AG04449 (cell line): ENCODE measurements at regions not wholly inside any gene's neighbourhood (a gene's known extent, or its start where the extent isn't known, plus 50 kb on each side); places are given as distances from the start of the nearest gene placed in this dataset.

Source experiments
- CTCF ChIA-PET: fragments of 350-600 bp; formaldehyde crosslinking; extraction: SDS; loops from one replicate; lab custom pipeline; 2021; ENCODE audit warnings: antibody characterized with exemption; lab: Yijun Ruan, JAX
- POLR2A ChIA-PET: fragments of 400-600, 350-600 bp; formaldehyde crosslinking; extraction: SDS; loops from one replicate; lab custom pipeline; 2020; ENCODE audit warnings: antibody characterized with exemption, inconsistent platforms; lab: Yijun Ruan, JAX
- DNase-seq: peaks from one replicate; pipeline ENCODE4 v3.0.0-alpha.2; 2010; ENCODE audit warnings: low read depth, low spot score
- H3K4me3 ChIP-seq: 2 replicates; pipeline ENCODE4 v1.5.1; 2011; ENCODE audit warnings: low read depth, mild to moderate bottlenecking, control low read depth, low read length
- CTCF ChIP-seq: IDR thresholded peaks from one replicate; pipeline ENCODE4 v1.5.1; 2011; ENCODE audit warnings: mild to moderate bottlenecking, moderate library complexity, low read length, control low read depth, inconsistent platforms; ENCODE audit not compliant: insufficient read depth; ENCODE audit errors: missing control alignments

DNA sequence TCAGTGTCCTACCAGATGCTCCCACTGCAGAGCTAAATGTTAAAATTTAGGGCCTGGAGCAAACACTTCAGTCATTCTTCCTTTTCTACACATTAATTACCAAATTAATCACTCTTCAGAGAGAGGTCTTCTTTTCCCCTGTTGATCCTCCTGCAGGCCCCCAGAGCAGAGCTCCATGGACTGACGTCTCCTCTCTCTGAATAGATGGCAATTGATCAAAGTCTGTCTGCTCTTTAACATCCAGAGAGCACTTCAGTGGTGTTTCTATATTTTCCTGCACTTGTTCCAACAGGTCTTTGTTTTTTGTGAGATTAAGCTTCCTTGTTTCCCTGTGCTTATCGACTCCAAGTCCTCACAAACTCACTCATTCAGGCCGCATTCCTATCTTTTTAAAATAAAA, 239.3 kb downstream of the SIPA1L2 start:
- no peak for TF ChIP-seq CTCF
- CTCF ChIA-PET, result no interaction called here
- POLR2A ChIA-PET, result no interaction called here
- DNase-seq, result no peak
- no peak overlapping the region for H3K4me3 ChIP-seq

- TF ChIP-seq CTCF, result no peak
- no peak overlapping the region for H3K4me3 ChIP-seq
- ChIA-PET CTCF (no interaction called here), POLR2A (no interaction called here)
- DNase-seq, result no peak
Measured at GRCh38 chr1:232389744-232390143, 240.2 kb downstream of the SIPA1L2 start.

DNA sequence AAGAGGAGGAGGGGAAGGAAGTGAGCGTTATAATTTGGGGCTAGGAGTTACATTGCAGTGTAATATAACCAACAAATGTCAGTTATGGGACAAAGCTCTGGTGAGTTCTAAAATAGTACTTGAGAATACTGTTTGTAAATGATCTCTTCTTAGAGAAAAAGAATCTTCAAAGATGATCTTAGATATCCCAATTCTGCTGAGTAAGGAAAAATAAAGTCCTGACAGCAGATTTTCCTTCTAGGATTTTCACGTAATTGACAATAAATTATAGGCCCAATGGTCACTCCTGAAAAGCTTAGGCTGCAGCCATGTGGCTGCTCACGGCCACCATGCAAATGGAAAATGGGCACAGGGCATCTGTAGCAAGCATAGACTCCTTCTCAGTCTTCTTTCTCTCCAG, 241.6 kb downstream of the SIPA1L2 start:
- no peak for TF ChIP-seq CTCF
- CTCF ChIA-PET, result no interaction called here

DNA sequence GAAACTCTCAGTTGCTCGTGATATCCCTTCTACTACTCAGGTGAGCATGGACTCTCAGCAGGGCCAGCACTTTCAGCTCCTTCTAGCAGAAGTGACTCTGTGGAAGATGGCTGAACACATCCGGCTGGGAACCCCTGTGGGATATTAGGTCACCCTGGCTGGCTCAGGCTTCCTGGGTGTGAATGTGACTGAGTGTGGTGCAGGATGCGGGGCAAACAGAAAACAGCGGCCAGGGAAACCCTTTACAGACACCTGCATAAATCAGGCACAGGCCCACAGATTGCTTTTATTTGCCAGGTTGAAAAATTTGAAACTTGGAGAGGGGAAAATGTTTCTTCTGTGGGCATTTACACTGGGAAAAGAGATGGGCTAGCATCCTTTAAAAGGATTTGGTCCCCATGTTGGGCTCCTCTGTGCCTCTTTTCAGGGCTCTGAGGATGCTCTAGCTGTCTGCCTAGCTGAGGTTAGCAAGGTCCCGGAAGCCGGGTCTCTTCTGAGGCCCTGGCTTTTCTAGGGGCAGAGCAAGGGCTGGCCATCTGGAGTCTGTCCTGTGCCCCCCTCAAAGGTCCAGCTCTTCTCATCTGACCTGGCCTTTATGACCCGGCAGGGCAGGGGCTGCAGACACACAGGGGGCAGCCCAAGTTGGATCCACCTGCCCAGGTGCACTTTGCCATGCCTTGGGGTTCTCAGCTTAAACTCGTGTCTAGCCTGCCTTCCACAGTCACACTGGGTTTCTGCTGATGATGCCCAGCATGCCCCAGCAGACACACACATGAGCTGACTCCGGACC, 243.0 kb downstream of the SIPA1L2 start:
- ChIA-PET POLR2A (no interaction called here), CTCF (no interaction called here)
- H3K4me3 ChIP-seq, result no peak overlapping the region
- no peak for DNase-seq
- no peak for TF ChIP-seq CTCF

More for the DNA sequence above, 241.6 kb downstream of the SIPA1L2 start:
- POLR2A ChIA-PET, result no interaction called here
- H3K4me3 ChIP-seq, result no peak overlapping the region
- DNase-seq, result no peak

DNA sequence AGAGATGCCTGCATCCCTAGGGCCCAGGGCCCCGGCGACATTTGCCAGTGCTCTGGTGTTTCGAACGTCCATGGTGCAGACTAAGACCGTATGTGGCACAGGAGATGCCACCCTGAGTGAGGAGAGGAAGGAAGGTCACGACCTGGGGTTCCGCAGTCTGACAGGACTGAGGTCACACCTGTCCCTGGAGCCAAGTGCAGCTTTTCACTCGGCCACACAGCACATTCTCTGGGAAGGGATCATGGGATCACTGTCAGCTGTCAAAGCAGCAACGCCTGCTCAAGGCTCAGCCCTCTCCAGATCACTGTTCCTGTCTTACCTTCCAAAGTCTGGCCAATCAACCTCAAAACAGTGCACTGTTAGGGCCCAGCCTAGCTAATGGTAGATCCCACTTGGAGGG, 243.6 kb downstream of the SIPA1L2 start:
- no peak for TF ChIP-seq CTCF
- no peak for DNase-seq
- ChIA-PET CTCF (no interaction called here), POLR2A (no interaction called here)
- no peak overlapping the region for H3K4me3 ChIP-seq

DNA sequence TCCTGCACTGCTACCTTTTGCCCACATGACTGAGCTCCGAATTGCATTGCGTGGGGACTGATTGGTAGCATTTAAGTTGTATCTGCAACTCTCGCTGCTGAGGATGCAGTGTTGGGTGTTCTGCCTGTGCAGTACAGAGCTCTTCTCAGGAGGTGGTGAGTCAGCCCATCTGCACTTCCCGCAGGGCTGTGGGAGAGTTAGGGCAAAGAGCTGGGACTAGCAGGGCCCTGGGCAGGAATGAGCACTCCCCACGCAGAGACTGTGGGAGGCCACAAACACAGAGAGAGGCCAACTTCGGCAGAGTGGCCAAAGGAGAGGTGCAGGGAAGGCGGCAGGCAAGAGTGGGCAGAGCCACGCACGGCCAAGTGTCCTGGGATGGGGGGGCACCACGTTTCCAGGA, 244.7 kb downstream of the SIPA1L2 start:
- peak; percentile 12 for DNase-seq
- ChIA-PET POLR2A (no interaction called here), CTCF (no interaction called here)
- no peak for TF ChIP-seq CTCF
- H3K4me3 ChIP-seq, result no peak overlapping the region
